NB4 (cell line): ENCODE measurements at regions not wholly inside any gene's neighbourhood (a gene's known extent, or its start where the extent isn't known, plus 50 kb on each side); places are given as distances from the start of the nearest gene placed in this dataset.
"Not testable (repeated sequence)": the region's sequence is repeated elsewhere in the genome, so short reads cannot be mapped to it uniquely, and the experiment has no call there.

ENCODE experiments used
- DNase-seq: peaks from one replicate; pipeline ENCODE4 v3.0.0; 2010; ENCODE audit warnings: low read depth
- H3K4me3 ChIP-seq: one replicate; pipeline ENCODE4 v1.5.1; 2011; ENCODE audit warnings: mild to moderate bottlenecking, low read depth, low read length, moderate library complexity
- MYC ChIP-seq: IDR thresholded peaks from 2 replicates; pipeline ENCODE4 v1.6.1; 2011; ENCODE audit warnings: low read depth, low read length
- POLR2A ChIP-seq: IDR thresholded peaks from 2 replicates; pipeline ENCODE4 v1.6.1; 2011; ENCODE audit warnings: mild to moderate bottlenecking; ENCODE audit not compliant: insufficient read length; ENCODE audit errors: extremely low read depth
- TF ChIP-seq, protein P1 (sequence below): IDR thresholded peaks from one replicate; pipeline ENCODE4 v1.5.1; 2012; ENCODE audit warnings: low read depth, low read length
- TF ChIP-seq, protein P2 (sequence below): IDR thresholded peaks from 2 replicates; pipeline ENCODE4 v1.6.1; 2011; ENCODE audit warnings: low read depth, low read length

DNA sequence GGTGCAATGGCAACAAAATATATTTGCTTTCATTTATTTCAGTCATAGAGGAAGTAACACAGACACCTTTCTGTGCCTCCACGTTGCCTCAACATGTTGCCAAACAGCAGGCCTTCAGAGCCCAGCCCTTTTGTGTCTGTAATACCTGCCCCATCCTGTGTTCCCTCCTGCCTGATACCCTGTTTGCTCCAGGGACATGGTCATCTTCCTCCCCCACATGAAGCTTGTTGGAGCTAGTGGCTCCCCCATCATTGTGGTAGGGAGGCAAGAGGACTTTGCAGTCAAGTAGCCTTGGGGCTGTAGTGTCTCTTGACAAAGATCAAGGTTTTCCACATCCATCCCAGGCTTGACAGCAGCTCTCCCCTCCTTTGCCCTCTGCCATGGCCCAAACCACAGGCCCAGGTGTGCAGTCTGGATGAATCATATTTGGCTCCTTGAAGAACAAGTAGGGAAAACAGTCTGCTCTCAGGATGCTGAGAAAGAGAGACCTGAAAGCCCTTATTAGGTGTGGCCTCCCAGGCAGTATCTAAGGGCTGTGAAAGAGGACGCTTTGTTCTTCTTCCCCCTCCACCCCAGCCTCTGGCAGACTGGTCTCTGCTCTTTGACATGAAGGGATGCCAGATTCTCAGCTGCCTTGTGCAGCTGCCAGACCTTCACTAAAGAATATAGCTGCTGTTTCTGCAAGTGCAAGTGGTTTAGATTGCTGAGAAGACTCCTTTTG is 329.0 kb downstream of the C12orf75 start:
- TF ChIP-seq MYC (no peak), POLR2A (no peak)
- TF ChIP-seq, protein P1, sequence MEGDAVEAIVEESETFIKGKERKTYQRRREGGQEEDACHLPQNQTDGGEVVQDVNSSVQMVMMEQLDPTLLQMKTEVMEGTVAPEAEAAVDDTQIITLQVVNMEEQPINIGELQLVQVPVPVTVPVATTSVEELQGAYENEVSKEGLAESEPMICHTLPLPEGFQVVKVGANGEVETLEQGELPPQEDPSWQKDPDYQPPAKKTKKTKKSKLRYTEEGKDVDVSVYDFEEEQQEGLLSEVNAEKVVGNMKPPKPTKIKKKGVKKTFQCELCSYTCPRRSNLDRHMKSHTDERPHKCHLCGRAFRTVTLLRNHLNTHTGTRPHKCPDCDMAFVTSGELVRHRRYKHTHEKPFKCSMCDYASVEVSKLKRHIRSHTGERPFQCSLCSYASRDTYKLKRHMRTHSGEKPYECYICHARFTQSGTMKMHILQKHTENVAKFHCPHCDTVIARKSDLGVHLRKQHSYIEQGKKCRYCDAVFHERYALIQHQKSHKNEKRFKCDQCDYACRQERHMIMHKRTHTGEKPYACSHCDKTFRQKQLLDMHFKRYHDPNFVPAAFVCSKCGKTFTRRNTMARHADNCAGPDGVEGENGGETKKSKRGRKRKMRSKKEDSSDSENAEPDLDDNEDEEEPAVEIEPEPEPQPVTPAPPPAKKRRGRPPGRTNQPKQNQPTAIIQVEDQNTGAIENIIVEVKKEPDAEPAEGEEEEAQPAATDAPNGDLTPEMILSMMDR, result no peak
- TF ChIP-seq, protein P2, sequence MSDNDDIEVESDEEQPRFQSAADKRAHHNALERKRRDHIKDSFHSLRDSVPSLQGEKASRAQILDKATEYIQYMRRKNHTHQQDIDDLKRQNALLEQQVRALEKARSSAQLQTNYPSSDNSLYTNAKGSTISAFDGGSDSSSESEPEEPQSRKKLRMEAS, result no peak
- no peak overlapping the region for H3K4me3 ChIP-seq
- DNase-seq, result no peak

DNA sequence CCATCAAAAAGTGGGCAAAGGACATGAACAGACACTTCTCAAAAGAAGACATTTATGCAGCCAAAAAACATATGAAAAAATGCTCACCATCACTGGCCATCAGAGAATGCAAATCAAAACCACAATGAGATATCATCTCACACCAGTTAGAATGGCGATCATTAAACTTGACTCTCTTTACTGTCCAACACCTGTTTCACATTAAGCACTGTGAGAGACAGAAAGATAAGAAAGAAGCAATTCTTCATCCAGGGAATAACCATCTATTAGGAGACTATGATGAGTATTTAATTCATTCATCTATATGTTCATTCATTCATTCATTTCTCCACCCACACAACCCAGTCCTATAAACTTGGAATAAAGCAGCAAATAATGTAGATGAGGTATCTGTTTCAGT is 334.3 kb downstream of the C12orf75 start:
- H3K4me3 ChIP-seq, DNase-seq: not testable (repeated sequence)

DNA sequence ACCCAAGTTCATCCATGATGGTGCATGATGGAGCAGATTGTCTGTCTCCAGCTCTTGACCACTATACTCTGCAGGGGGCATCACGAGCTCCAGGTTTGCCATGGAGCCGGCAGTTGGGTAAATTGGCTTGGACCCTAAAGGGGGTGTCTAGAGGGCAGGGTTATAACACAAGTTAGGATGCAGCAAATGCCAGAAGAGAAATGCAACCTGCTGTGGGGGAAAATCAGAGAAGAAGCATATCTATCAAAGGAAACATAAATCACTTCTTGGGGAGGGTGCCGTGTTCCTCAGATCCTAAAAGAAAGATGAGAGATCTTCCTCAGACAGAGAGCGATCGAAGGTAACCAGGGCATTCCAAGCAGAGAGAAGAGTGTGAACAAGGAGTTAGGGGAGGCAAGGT is 334.9 kb downstream of the C12orf75 start:
- no peak for DNase-seq
- TF ChIP-seq, protein P1, result no peak
- TF ChIP-seq POLR2A (no peak), MYC (no peak)
- TF ChIP-seq, protein P2, result no peak
- H3K4me3 ChIP-seq, result no peak overlapping the region

DNA sequence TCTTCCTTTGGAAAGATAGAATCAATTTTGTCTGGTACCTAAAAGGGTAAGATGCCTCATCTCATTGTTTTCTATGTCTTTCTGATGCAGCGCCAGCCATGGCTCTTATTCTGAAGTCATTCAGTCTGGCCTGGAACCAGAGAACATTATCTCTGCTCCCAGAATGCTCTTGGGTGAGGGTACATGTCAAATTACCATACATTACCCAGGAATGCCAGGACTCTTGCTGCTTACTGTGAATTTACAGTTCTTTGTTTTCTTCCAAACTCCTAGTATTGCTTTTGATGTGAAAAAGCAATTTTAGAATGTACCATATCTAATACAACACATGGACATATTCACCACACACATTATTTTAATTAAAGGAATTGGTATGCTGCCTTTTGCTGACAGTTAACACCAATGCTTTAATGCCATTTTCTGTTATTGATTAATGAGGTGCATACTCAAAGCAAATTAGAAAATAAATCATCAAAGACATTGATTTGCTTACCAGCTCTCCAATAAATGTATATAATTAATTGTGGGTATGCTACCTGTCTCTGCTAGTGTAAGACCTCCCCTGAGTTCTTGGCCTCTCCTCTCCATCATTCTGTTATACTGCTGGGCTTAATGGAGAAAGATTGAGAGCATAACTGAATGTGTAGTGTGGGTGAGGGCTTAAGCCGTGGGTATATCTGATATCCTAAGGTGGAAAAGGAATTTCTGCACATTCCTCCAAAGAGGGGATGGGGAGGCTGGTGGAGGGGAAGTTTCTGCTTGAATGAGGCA is 337.7 kb downstream of the C12orf75 start:
- no peak overlapping the region for H3K4me3 ChIP-seq
- TF ChIP-seq, protein P2, result no peak
- TF ChIP-seq, protein P1, result no peak
- TF ChIP-seq MYC (no peak), POLR2A (no peak)
- no peak for DNase-seq

DNA sequence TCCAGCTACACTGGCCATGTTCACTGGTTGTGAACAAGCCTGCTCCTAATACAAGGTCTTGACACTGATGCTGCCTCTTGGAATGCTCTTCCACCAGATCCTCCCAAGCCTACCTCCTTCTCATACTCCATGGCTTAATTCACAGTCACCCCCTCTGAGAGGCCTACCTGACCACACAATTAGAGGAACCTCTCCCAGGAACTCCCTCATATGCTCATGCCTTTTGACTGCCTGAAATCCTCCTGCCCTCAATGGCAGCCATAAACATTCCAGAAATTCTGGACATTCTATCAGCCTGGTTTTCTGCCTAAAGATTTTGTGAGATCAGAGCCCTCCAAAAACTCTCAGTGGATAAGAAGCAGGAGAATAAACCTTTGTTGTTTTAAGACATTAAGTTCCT is 340.2 kb downstream of the C12orf75 start:
- H3K4me3 ChIP-seq, result no peak overlapping the region
- TF ChIP-seq POLR2A (no peak), MYC (no peak)
- TF ChIP-seq, protein P2, result no peak
- TF ChIP-seq, protein P1, result no peak
- no peak for DNase-seq

DNA sequence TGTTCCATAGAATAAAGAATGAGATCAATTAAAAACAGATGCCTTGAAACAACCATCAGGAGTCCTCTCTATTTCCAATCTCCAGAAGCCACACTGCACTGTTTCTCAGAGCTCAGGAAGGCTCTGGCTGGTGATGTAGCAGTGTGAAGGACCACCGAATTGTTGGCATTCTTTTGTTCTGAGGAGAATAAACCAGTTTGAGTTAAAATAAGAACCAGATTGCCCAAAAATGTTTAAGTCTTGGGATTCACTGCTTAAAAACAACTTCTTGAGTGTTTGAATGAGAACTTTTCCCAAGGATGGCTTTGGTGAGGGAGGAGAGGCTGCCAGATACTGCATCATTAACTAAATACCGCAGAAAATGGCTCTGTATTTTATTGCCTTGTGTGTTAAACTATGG is 341.2 kb downstream of the C12orf75 start:
- no peak for DNase-seq
- H3K4me3 ChIP-seq, result no peak overlapping the region
- TF ChIP-seq POLR2A (no peak), MYC (no peak)
- TF ChIP-seq, protein P1, result no peak
- TF ChIP-seq, protein P2, result no peak
